ENCODE measurements at regions not wholly inside any gene's neighbourhood (a gene's known extent, or its start where the extent isn't known, plus 50 kb on each side); places are given as distances from the start of the nearest gene placed in this dataset.
"Not testable (repeated sequence)": the region's sequence is repeated elsewhere in the genome, so short reads cannot be mapped to it uniquely, and the experiment has no call there.

GRCh38 chr22:49453019-49453418, 374.7 kb downstream of the BRD1 start:
- not testable (repeated sequence) for TF ChIP-seq CTCF, POLR2A (IDR thresholded peaks at IDR 0.05)
